Tibial nerve (tissue), 4 donors: ENCODE measurements at regions not wholly inside any gene's neighbourhood (a gene's known extent, or its start where the extent isn't known, plus 50 kb on each side); places are given as distances from the start of the nearest gene placed in this dataset.
A peak's percentile ranks its signal among the peaks of the same experiment; 100 is the strongest.

Experiments used
- DNase-seq, 2 donors: peaks; one replicate each; pipeline ENCODE4 v3.0.0-alpha.2; 2019; ENCODE audit warnings: low spot score in 2 of 2
- H3K27ac ChIP-seq, 4 donors: fragments of 200-600 bp; sonication (generic) in 3 of 4; one replicate each; pipeline ENCODE4 v1.5.1; 2017 to 2019; ENCODE audit warnings: mild to moderate bottlenecking in 1 of 4
- H3K27me3 ChIP-seq, 2 donors: fragments of 200-600 bp; sonication (generic) in 1 of 2; one replicate each; pipeline versions ENCODE4 v1.5.1 to v1.6.0; 2017 to 2019
- H3K36me3 ChIP-seq, 3 donors: fragments of 200-600 bp; sonication (generic); one replicate each; pipeline ENCODE4 v1.5.1; 2018 to 2019
- H3K4me1 ChIP-seq, 4 donors: fragments of 200-600 bp; sonication (generic) in 3 of 4; one replicate each; pipeline ENCODE4 v1.5.1; 2017 to 2019
- H3K4me3 ChIP-seq, 4 donors: fragments of 200-600 bp; sonication (generic) in 3 of 4; one replicate each; pipeline ENCODE4 v1.5.1; 2017 to 2019; ENCODE audit warnings: mild to moderate bottlenecking in 1 of 4, moderate library complexity in 1 of 4
- H3K9me3 ChIP-seq, 4 donors: fragments of 200-600 bp; sonication (generic) in 3 of 4; one replicate each; pipeline ENCODE4 v1.5.1; 2017 to 2019
- EP300 ChIP-seq, 2 donors: sonication (generic); formaldehyde crosslinking; IDR thresholded peaks; one replicate each; pipeline ENCODE4 v1.6.1; 2017; ENCODE audit warnings: antibody characterized with exemption in 2 of 2, mild to moderate bottlenecking in 1 of 2
- POLR2A ChIP-seq, 2 donors: fragments of 450-650 bp; IDR thresholded peaks; one replicate each; pipeline ENCODE4 v1.6.1; 2017; ENCODE audit warnings: antibody characterized with exemption in 2 of 2, mild to moderate bottlenecking in 2 of 2, moderate library complexity in 2 of 2
- WGBS, 2 donors: methylation state at CpG; one replicate each; pipeline ENCODE4 v1.1.5; 2018; 5-methylcytosine and 5-hydroxymethylcytosine counted together
- TF ChIP-seq, protein P1 (sequence below), 5 experiments: fragments of 200-600 bp in 3 of 5; fragments of 450-650 bp in 2 of 5; sonication (generic) in 3 of 5; IDR thresholded peaks; one replicate each; pipeline ENCODE4 v1.5.1; 2016 to 2019; ENCODE audit warnings: antibody characterized with exemption in 5 of 5, mild to moderate bottlenecking in 3 of 5, moderate library complexity in 2 of 5

DNA sequence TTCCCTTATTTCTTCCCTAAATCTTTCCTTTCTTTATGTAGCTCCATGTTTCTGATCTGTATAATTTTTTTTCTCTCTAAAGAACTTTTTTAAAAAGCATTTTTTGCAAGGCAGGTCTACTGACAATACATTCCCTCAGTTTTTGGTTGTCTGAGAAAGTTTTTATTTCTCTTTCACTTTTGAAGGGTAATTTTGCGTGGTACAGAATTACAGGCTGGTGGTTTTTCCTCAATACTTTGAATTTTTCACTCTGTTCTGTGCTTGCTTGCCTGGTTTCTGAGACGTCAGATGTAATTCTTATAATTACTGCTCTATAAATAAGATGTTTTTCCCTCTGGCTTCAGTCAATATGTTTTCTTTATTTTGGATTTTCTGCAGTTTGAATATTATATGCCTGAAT lies 205.4 kb upstream of the VSTM2A start:
- H3K36me3 ChIP-seq: no peaks in the 10 kb centered on the region
- WGBS, 2 donors: 45 to 55% methylated on average over 2 of the region's 2 CpGs
- peaks cover 0 to 8% (median 0%) of the 10 kb centered on the region in 4 donors for H3K4me1 ChIP-seq
- no peaks in the 10 kb centered on the region for H3K9me3 ChIP-seq
- H3K27me3 ChIP-seq: no peaks in the 10 kb centered on the region
- no peak for DNase-seq
- no peak overlapping the region for H3K27ac ChIP-seq
- TF ChIP-seq, protein P1, sequence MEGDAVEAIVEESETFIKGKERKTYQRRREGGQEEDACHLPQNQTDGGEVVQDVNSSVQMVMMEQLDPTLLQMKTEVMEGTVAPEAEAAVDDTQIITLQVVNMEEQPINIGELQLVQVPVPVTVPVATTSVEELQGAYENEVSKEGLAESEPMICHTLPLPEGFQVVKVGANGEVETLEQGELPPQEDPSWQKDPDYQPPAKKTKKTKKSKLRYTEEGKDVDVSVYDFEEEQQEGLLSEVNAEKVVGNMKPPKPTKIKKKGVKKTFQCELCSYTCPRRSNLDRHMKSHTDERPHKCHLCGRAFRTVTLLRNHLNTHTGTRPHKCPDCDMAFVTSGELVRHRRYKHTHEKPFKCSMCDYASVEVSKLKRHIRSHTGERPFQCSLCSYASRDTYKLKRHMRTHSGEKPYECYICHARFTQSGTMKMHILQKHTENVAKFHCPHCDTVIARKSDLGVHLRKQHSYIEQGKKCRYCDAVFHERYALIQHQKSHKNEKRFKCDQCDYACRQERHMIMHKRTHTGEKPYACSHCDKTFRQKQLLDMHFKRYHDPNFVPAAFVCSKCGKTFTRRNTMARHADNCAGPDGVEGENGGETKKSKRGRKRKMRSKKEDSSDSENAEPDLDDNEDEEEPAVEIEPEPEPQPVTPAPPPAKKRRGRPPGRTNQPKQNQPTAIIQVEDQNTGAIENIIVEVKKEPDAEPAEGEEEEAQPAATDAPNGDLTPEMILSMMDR (IDR thresholded peaks at IDR 0.05): no peak
- no peak for TF ChIP-seq EP300 (IDR thresholded peaks at IDR 0.05)
- TF ChIP-seq POLR2A (IDR thresholded peaks at IDR 0.05): no peak
- no peak overlapping the region for H3K4me3 ChIP-seq

DNA sequence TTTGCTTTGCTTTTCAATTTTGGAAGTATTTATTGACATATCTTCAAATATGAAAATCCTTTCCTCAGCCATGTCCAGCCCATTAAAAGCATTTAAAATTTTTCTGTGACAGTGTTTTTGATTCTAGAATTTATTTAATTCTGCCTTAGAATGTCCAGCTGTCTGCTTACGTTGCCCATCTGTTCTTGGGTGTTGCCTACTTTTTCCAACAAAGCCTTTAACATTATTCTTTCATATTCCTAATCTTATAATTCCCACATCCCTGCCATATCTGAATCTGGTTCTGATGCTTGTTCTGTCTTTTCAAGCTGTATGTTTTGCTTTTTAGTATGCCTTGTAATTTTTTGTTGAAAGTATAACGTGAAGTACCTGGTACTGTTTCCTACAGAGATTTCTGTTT lies 204.7 kb upstream of the VSTM2A start:
- DNase-seq: no peak
- WGBS, 2 donors: 80 to 82% methylated on average over 2 of the region's 2 CpGs
- TF ChIP-seq POLR2A (IDR thresholded peaks at IDR 0.05): no peak
- Histone ChIP-seq H3K36me3 (no peaks in the 10 kb centered on the region), H3K9me3 (no peaks in the 10 kb centered on the region), H3K4me1 (peaks cover 0 to 8% (median 0%) of the 10 kb centered on the region in 4 donors), H3K4me3 (no peak overlapping the region), H3K27ac (no peak overlapping the region), H3K27me3 (no peaks in the 10 kb centered on the region)

DNA sequence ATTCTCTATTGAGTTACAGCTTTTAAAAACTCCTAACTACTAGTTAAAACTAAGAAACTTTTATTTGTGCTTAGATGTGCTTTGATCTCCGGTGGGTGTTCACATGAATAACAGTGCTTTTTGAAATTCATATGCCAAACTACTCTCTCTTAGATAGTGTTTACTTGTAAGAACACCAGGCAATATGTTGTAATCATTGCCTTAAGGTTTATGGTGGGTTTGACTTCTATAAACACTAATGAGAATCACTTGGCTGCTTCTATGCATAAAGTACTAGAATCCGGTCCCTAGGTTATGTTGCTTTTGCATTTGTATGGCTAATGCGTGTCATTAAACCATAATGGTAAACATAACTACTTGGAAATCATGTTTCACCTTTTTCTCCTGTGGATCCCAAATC lies 203.9 kb upstream of the VSTM2A start:
- TF ChIP-seq, protein P1 (IDR thresholded peaks at IDR 0.05): no peak
- TF ChIP-seq POLR2A (IDR thresholded peaks at IDR 0.05) (no peak), EP300 (IDR thresholded peaks at IDR 0.05) (no peak)
- H3K4me3 ChIP-seq: no peak overlapping the region
- H3K4me1 ChIP-seq: peaks cover 0 to 8% (median 0%) of the 10 kb centered on the region in 4 donors
- no peaks in the 10 kb centered on the region for H3K27me3 ChIP-seq
- H3K9me3 ChIP-seq: no peaks in the 10 kb centered on the region
- no peak for DNase-seq
- no peak overlapping the region for H3K27ac ChIP-seq
- H3K36me3 ChIP-seq: no peaks in the 10 kb centered on the region
- WGBS, 2 donors: 82% methylated on average over 3 of the region's 3 CpGs

DNA sequence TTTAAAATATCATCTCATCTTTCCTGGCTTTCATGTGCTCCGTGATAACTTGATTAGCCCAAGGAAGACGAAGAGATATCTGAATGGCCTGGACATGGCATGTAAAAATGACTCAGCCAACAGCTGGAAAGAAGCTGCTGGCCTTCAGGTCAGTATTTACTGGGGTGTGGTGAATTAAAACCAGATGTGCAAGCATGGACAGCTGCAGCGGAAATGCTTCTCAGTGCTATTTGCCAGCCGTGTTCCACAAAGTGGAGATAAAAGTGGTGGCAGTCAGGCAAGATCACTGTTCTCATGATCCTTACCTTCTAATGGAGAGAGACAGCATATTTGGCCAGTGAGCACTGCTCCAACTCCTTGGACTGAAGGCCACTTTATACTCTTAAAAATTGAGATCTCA lies 203.1 kb upstream of the VSTM2A start:
- Histone ChIP-seq H3K27ac (no peak overlapping the region), H3K4me1 (peaks cover 0 to 8% (median 0%) of the 10 kb centered on the region in 4 donors), H3K9me3 (no peaks in the 10 kb centered on the region), H3K4me3 (no peak overlapping the region), H3K36me3 (no peaks in the 10 kb centered on the region), H3K27me3 (no peaks in the 10 kb centered on the region)
- TF ChIP-seq EP300 (IDR thresholded peaks at IDR 0.05) (peak in 1 of 2 donors; percentile 64), POLR2A (IDR thresholded peaks at IDR 0.05) (no peak)
- TF ChIP-seq, protein P1 (IDR thresholded peaks at IDR 0.05): no peak
- peak in 1 of 2 donors; percentile 9 for DNase-seq
- 46 to 57% methylated on average over 4 of the region's 4 CpGs for WGBS, 2 donors

DNA sequence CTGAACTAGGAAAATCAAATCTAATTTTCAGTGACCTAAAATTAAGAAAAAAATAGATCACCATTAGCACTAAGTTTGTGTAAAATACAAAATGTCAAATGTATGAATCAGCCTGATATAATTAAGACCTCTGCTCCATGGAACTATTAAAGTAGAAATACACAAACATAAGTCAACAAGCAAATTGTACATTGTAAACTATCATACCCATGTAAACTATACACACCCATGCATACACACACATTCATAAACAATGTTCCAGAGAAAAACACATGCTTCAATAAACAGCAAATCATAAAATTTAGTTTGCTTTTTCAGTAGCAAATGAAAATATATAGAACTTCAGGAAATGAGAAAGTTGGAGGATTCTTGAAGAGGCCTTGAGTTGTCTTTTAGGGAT lies 199.7 kb upstream of the VSTM2A start:
- no peaks in the 10 kb centered on the region for H3K27me3 ChIP-seq
- no peak overlapping the region for H3K4me3 ChIP-seq
- no peak overlapping the region for H3K27ac ChIP-seq
- DNase-seq: no peak
- TF ChIP-seq EP300 (IDR thresholded peaks at IDR 0.05): no peak
- no peak for TF ChIP-seq POLR2A (IDR thresholded peaks at IDR 0.05)
- TF ChIP-seq, protein P1 (IDR thresholded peaks at IDR 0.05): no peak
- H3K9me3 ChIP-seq: no peaks in the 10 kb centered on the region
- no peaks in the 10 kb centered on the region for H3K36me3 ChIP-seq
- peaks cover 0 to 8% (median 0%) of the 10 kb centered on the region in 4 donors for H3K4me1 ChIP-seq

DNA sequence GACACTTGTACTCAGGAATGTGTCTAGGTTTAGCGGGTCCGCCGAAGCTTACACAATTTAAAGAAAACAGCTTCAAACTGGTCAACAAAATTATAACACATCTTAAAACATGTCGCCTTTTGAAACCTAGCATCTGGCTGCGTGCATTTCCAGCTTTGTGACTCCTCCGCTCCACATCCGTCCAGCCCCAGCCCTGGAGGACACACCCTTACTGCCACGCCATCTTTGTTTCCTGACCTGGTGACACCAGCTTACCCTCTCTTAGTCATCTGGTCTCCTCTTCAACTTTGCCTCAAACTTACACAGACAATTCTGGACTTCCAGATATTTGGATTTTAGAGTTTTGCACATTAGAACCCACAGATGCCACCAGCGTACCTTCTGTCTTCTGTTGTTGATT lies 198.7 kb upstream of the VSTM2A start:
- no peaks in the 10 kb centered on the region for H3K27me3 ChIP-seq
- TF ChIP-seq, protein P1 (IDR thresholded peaks at IDR 0.05): no peak
- TF ChIP-seq EP300 (IDR thresholded peaks at IDR 0.05) (no peak), POLR2A (IDR thresholded peaks at IDR 0.05) (no peak)

More for the DNA sequence above, 198.7 kb upstream of the VSTM2A start:
- Histone ChIP-seq H3K4me1 (peaks cover 0 to 7% (median 0%) of the 10 kb centered on the region in 4 donors), H3K27ac (no peak overlapping the region), H3K36me3 (no peaks in the 10 kb centered on the region), H3K4me3 (no peak overlapping the region), H3K9me3 (no peaks in the 10 kb centered on the region)
- DNase-seq: no peak
- WGBS, 2 donors: 94 to 98% methylated on average over 9 of the region's 9 CpGs
